ENCODE measurements at regions not wholly inside any gene's neighbourhood (a gene's known extent, or its start where the extent isn't known, plus 50 kb on each side); places are given as distances from the start of the nearest gene placed in this dataset.

DNA sequence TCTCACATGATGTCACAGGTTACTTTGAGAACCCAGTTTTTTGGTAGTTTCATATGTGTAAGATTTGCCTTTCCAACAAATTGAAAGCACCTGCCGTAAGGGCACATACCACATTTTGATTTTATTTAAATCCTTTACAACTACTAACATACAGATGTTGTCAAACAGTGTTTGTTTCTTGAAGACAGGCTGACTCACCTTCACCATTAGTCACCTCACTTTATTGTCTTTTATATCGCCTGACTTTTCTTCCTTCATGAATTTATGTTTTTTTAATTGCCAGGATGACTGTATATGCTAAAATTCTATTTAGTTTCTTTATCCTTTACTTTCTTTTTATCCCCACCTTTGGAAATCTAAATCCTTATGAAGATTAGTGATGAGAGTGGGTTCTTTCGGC, 886.7 kb downstream of the SUCLG1 start (continued):
- TF ChIP-seq EP300 (IDR thresholded peaks at IDR 0.05; ENCODE audit: borderline replicate concordance in 1 of 2, control insufficient read depth in 1 of 2, low read depth in 2 of 2, low read length in 2 of 2) = no peak
- TF ChIP-seq CEBPB (IDR thresholded peaks at IDR 0.05; ENCODE audit: borderline replicate concordance in 1 of 2, low read depth in 2 of 2, low read length in 2 of 2) = no peak

- no peak for TF ChIP-seq TCF12 (IDR thresholded peaks at IDR 0.05; ENCODE audit: low read depth, low read length)
- TF ChIP-seq ZSCAN29 (IDR thresholded peaks at IDR 0.05) = no peak
- no peak for TF ChIP-seq BMI1 (IDR thresholded peaks at IDR 0.05; ENCODE audit: borderline replicate concordance)
- TF ChIP-seq YY1 (IDR thresholded peaks at IDR 0.05; ENCODE audit: low read depth, low read length) = no peak
- TF ChIP-seq KLF5 (IDR thresholded peaks at IDR 0.05; ENCODE audit: partially characterized antibody) = no peak
- TF ChIP-seq CHD4 (IDR thresholded peaks at IDR 0.05) = no peak
- TF ChIP-seq BRCA1 (IDR thresholded peaks at IDR 0.05; ENCODE audit: low read depth, low read length) = no peak
- ATAC-seq = no peak
- in situ Hi-C loops (cut with MboI) (no loop called here), intact Hi-C loops (cut with micrococcal nuclease; ENCODE audit: unreplicated experiment) (no loop called here)
- Histone ChIP-seq H3K9me3 (replicated peaks; ENCODE audit: control insufficient read depth, insufficient read depth, low read length) (no peaks in the 10 kb centered on the region), H3K36me3 (ENCODE audit: control insufficient read depth in 2 of 2, insufficient read depth in 2 of 2, low read length in 1 of 2) (no peaks in the 10 kb centered on the region), H3K9ac (ENCODE audit: control insufficient read depth, insufficient read depth, low read length) (no peak overlapping the region), H3K4me3 (no peak overlapping the region), H3K4me1 (ENCODE audit: control insufficient read depth, insufficient read depth, low read length) (no peaks in the 10 kb centered on the region), H3K27me3 (replicated peaks in 1 of 2; ENCODE audit: control insufficient read depth in 2 of 2, insufficient read depth in 2 of 2, low read length in 1 of 2) (no peaks in the 10 kb centered on the region), H2AFZ (ENCODE audit: control insufficient read depth, low read depth, low read length) (no peak overlapping the region), H4K20me1 (ENCODE audit: control insufficient read depth, insufficient read depth) (no peaks in the 10 kb centered on the region), H3K27ac (ENCODE audit: control insufficient read depth, insufficient read depth) (no peak overlapping the region), H3K79me2 (ENCODE audit: control insufficient read depth, insufficient read depth, low read length) (no peaks in the 10 kb centered on the region), H3K4me2 (ENCODE audit: control insufficient read depth, insufficient read depth) (no peak overlapping the region)
- FAIRE-seq = no peak
- CTCF ChIA-PET = interaction anchor here (0.6 kb wide), 1 partner anchor 35 kb away, joined by 3 read pairs; no protein-coding TSS in a partner anchor
- 19% methylated on average over 3 of the region's 3 CpGs for WGBS (ENCODE audit: insufficient coverage, insufficient replicate concordance, low lambda C conversion rate, missing lambda C conversion rate)
- no peak for DNase-seq (ENCODE audit: low read depth, low spot score)
- no TSS peak for BruUV-seq (replicated peaks)
- SMC1A ChIA-PET (ENCODE audit: uncharacterized antibody, unreplicated experiment) = no interaction called here
- RAD21 ChIA-PET (ENCODE audit: unreplicated experiment) = no interaction called here
- POLR2A ChIA-PET = no interaction called here
Measured at GRCh38 chr2:83567551-83567950, 891.5 kb downstream of the SUCLG1 start.
